ENCODE measurements at regions not wholly inside any gene's neighbourhood (a gene's known extent, or its start where the extent isn't known, plus 50 kb on each side); places are given as distances from the start of the nearest gene placed in this dataset.
"Not testable (repeated sequence)": the region's sequence is repeated elsewhere in the genome, so short reads cannot be mapped to it uniquely, and the experiment has no call there.

- H3K4me1 Mint-ChIP-seq (ENCODE audit: low read depth in 2 of 2) = no peaks in the 10 kb centered on the region
- H3K36me3 Mint-ChIP-seq = no peaks in the 10 kb centered on the region
- ATAC-seq (no peak), DNase-seq (ENCODE audit: low spot score) (no peak)
- H3K27ac Mint-ChIP-seq = no peak overlapping the region
- H3K27me3 Mint-ChIP-seq = no peaks in the 10 kb centered on the region
- H3K4me3 Mint-ChIP-seq = no peak overlapping the region
- peaks cover 3% of the 10 kb centered on the region for H3K9me3 Mint-ChIP-seq
Measured at GRCh38 chr7:81165070-81165469, 246.2 kb upstream of the SEMA3C start.

GRCh38 chr7:81162771-81163525 is 244.1 kb upstream of the SEMA3C start:
- no peak overlapping the region for H3K27ac Mint-ChIP-seq
- no peak overlapping the region for H3K4me3 Mint-ChIP-seq
- H3K9me3 Mint-ChIP-seq = peaks cover 3% of the 10 kb centered on the region
- H3K27me3 Mint-ChIP-seq = no peaks in the 10 kb centered on the region
- no peaks in the 10 kb centered on the region for H3K36me3 Mint-ChIP-seq
- no peak for DNase-seq (ENCODE audit: low spot score)
- no peak for ATAC-seq
- no peaks in the 10 kb centered on the region for H3K4me1 Mint-ChIP-seq (ENCODE audit: low read depth in 2 of 2)

GRCh38 chr7:81162234-81162633 is 243.4 kb upstream of the SEMA3C start:
- Mint-ChIP-seq H3K4me1 (ENCODE audit: low read depth in 2 of 2) (no peaks in the 10 kb centered on the region), H3K27ac (no peak overlapping the region), H3K36me3 (no peaks in the 10 kb centered on the region), H3K4me3 (no peak overlapping the region), H3K9me3 (peaks cover 6% of the 10 kb centered on the region), H3K27me3 (no peaks in the 10 kb centered on the region)
- ATAC-seq (no peak), DNase-seq (ENCODE audit: low spot score) (no peak)

GRCh38 chr7:81161451-81162075 is 242.7 kb upstream of the SEMA3C start:
- H3K4me1 Mint-ChIP-seq (ENCODE audit: low read depth in 2 of 2) = no peaks in the 10 kb centered on the region
- no peak overlapping the region for H3K27ac Mint-ChIP-seq
- ATAC-seq = no peak
- no peak for DNase-seq (ENCODE audit: low spot score)
- no peaks in the 10 kb centered on the region for H3K36me3 Mint-ChIP-seq
- H3K27me3 Mint-ChIP-seq = no peaks in the 10 kb centered on the region
- no peak overlapping the region for H3K4me3 Mint-ChIP-seq
- peaks cover 7% of the 10 kb centered on the region for H3K9me3 Mint-ChIP-seq

GRCh38 chr7:81159402-81159801 is 240.6 kb upstream of the SEMA3C start:
- peaks cover 9% of the 10 kb centered on the region for H3K9me3 Mint-ChIP-seq
- ATAC-seq (no peak), DNase-seq (ENCODE audit: low spot score) (no peak)
- no peak overlapping the region for H3K4me3 Mint-ChIP-seq
- H3K4me1 Mint-ChIP-seq (ENCODE audit: low read depth in 2 of 2) = no peaks in the 10 kb centered on the region
- H3K36me3 Mint-ChIP-seq = peaks cover 5% of the 10 kb centered on the region
- no peak overlapping the region for H3K27ac Mint-ChIP-seq
- H3K27me3 Mint-ChIP-seq = no peaks in the 10 kb centered on the region

GRCh38 chr7:81158189-81158588 is 239.3 kb upstream of the SEMA3C start:
- ATAC-seq (no peak), DNase-seq (ENCODE audit: low spot score) (no peak)
- no peaks in the 10 kb centered on the region for H3K4me1 Mint-ChIP-seq (ENCODE audit: low read depth in 2 of 2)
- H3K4me3 Mint-ChIP-seq = no peak overlapping the region
- H3K36me3 Mint-ChIP-seq = peaks cover 5% of the 10 kb centered on the region
- no peak overlapping the region for H3K27ac Mint-ChIP-seq
- no peaks in the 10 kb centered on the region for H3K27me3 Mint-ChIP-seq
- H3K9me3 Mint-ChIP-seq = peaks cover 9% of the 10 kb centered on the region

GRCh38 chr7:81155654-81156373 is 237.0 kb upstream of the SEMA3C start:
- Mint-ChIP-seq H3K36me3 (peaks cover 5% of the 10 kb centered on the region), H3K9me3 (peaks cover 11% of the 10 kb centered on the region), H3K27me3 (no peaks in the 10 kb centered on the region), H3K27ac (no peak overlapping the region), H3K4me3 (no peak overlapping the region), H3K4me1 (ENCODE audit: low read depth in 2 of 2) (no peaks in the 10 kb centered on the region)
- no peak for ATAC-seq
- no peak for DNase-seq (ENCODE audit: low spot score)

- DNase-seq (ENCODE audit: low spot score) (no peak), ATAC-seq (no peak)
- Mint-ChIP-seq H3K36me3 (peaks cover 5% of the 10 kb centered on the region), H3K4me3 (no peak overlapping the region), H3K4me1 (ENCODE audit: low read depth in 2 of 2) (no peaks in the 10 kb centered on the region), H3K27me3 (no peaks in the 10 kb centered on the region), H3K9me3 (peaks cover 11% of the 10 kb centered on the region), H3K27ac (no peak overlapping the region)
Measured at GRCh38 chr7:81154565-81154964, 235.7 kb upstream of the SEMA3C start.

GRCh38 chr7:81152925-81153324 is 234.1 kb upstream of the SEMA3C start:
- H3K27me3 Mint-ChIP-seq; H3K4me3 Mint-ChIP-seq; H3K36me3 Mint-ChIP-seq; ATAC-seq; H3K27ac Mint-ChIP-seq; DNase-seq (ENCODE audit: low spot score); H3K4me1 Mint-ChIP-seq (ENCODE audit: low read depth in 2 of 2): not testable (repeated sequence)
- peaks cover 13% of the 10 kb centered on the region for H3K9me3 Mint-ChIP-seq

GRCh38 chr7:81150951-81151361 is 232.1 kb upstream of the SEMA3C start:
- peaks cover 5% of the 10 kb centered on the region for H3K36me3 Mint-ChIP-seq
- ATAC-seq = no peak
- H3K27me3 Mint-ChIP-seq = no peaks in the 10 kb centered on the region
- no peak overlapping the region for H3K4me3 Mint-ChIP-seq
- DNase-seq (ENCODE audit: low spot score) = no peak
- no peak overlapping the region for H3K27ac Mint-ChIP-seq
- peaks cover 7% of the 10 kb centered on the region for H3K9me3 Mint-ChIP-seq
- H3K4me1 Mint-ChIP-seq (ENCODE audit: low read depth in 2 of 2) = no peaks in the 10 kb centered on the region

GRCh38 chr7:81143856-81144255 is 225.0 kb upstream of the SEMA3C start:
- no peaks in the 10 kb centered on the region for H3K4me1 Mint-ChIP-seq (ENCODE audit: low read depth in 2 of 2)
- ATAC-seq (no peak), DNase-seq (ENCODE audit: low spot score) (no peak)
- H3K27ac Mint-ChIP-seq = no peak overlapping the region
- peaks cover 6% of the 10 kb centered on the region for H3K36me3 Mint-ChIP-seq
- H3K27me3 Mint-ChIP-seq = no peaks in the 10 kb centered on the region
- H3K4me3 Mint-ChIP-seq = no peak overlapping the region
- peaks cover 11% of the 10 kb centered on the region for H3K9me3 Mint-ChIP-seq

GRCh38 chr7:81141257-81142205 is 222.7 kb upstream of the SEMA3C start:
- H3K27me3 Mint-ChIP-seq; H3K36me3 Mint-ChIP-seq; DNase-seq (ENCODE audit: low spot score); H3K4me3 Mint-ChIP-seq; ATAC-seq; H3K4me1 Mint-ChIP-seq (ENCODE audit: low read depth in 2 of 2): not testable (repeated sequence)
- peaks cover 14% of the 10 kb centered on the region for H3K9me3 Mint-ChIP-seq
- H3K27ac Mint-ChIP-seq = peak overlapping the region in 1 of 2 donors; percentile 21

- H3K27ac Mint-ChIP-seq = peak overlapping the region in 1 of 2 donors; percentile 21
- H3K9me3 Mint-ChIP-seq = peaks cover 14% of the 10 kb centered on the region
- DNase-seq (ENCODE audit: low spot score) = no peak
- H3K36me3 Mint-ChIP-seq = peaks cover 6% of the 10 kb centered on the region
- H3K4me3 Mint-ChIP-seq = no peak overlapping the region
- H3K27me3 Mint-ChIP-seq = no peaks in the 10 kb centered on the region
- no peak for ATAC-seq
- no peaks in the 10 kb centered on the region for H3K4me1 Mint-ChIP-seq (ENCODE audit: low read depth in 2 of 2)
Measured at GRCh38 chr7:81140775-81141174, 221.9 kb upstream of the SEMA3C start.
